ENCODE measurements at regions not wholly inside any gene's neighbourhood (a gene's known extent, or its start where the extent isn't known, plus 50 kb on each side); places are given as distances from the start of the nearest gene placed in this dataset.

- Histone ChIP-seq H3K4me1 (ENCODE audit: insufficient read depth, low read length) (no peaks in the 10 kb centered on the region), H3K36me3 (ENCODE audit: insufficient read depth, low read length) (no peaks in the 10 kb centered on the region), H3K4me2 (ENCODE audit: insufficient read depth, low read length) (no peak overlapping the region), H2AFZ (ENCODE audit: low read depth, low read length) (no peak overlapping the region), H4K20me1 (ENCODE audit: insufficient read depth, low read length) (no peaks in the 10 kb centered on the region), H3K27me3 (ENCODE audit: insufficient read depth, low read length, poor library complexity) (peaks cover 41% of the 10 kb centered on the region), H3K79me2 (ENCODE audit: insufficient read depth, low read length) (no peaks in the 10 kb centered on the region), H3K4me3 (ENCODE audit: low read depth in 1 of 2, low read length in 2 of 2) (no peak overlapping the region), H3K9me3 (ENCODE audit: insufficient read depth, low read length, severe bottlenecking) (no peaks in the 10 kb centered on the region), H3K27ac (ENCODE audit: low read length) (no peak overlapping the region), H3K9ac (ENCODE audit: low read depth, low read length) (no peak overlapping the region)
- ATAC-seq (ENCODE audit: insufficient read depth, low read depth) (no peak), DNase-seq (no peak)
- no peak for TF ChIP-seq CTCF (IDR thresholded peaks at IDR 0.05; ENCODE audit: borderline replicate concordance, extremely low read depth, low read length, poor library complexity, severe bottlenecking)
- no peak for TF ChIP-seq EZH2 (IDR thresholded peaks at IDR 0.05; ENCODE audit: borderline replicate concordance, low read depth, low read length, severe bottlenecking)
Observed at GRCh38 chr10:128697437-128697836, 571.2 kb upstream of the MKI67 start.

DNA sequence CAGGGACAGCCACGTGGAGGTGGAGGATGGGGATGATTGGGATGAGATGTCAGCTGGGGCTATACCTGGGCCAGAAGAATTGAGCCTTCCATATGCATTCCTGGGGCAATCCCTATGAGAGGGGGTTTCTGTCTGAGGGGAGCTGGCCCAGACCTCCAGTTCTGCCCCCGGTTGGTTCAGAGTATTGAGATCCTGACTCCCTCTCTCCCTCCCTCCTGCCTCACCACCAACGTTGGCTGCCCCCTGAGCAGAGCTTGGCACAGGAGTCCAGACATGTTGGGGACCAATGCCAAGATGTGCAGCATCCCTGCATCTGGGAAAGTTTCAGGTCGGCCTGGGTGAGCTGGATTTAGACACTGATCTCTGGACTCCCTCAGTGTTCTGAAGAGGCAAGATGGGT is 575.2 kb upstream of the MKI67 start:
- H3K27me3 ChIP-seq (ENCODE audit: insufficient read depth, low read length, poor library complexity), result peaks cover 29% of the 10 kb centered on the region
- no peaks in the 10 kb centered on the region for H3K36me3 ChIP-seq (ENCODE audit: insufficient read depth, low read length)
- H3K9ac ChIP-seq (ENCODE audit: low read depth, low read length), result no peak overlapping the region
- H4K20me1 ChIP-seq (ENCODE audit: insufficient read depth, low read length), result no peaks in the 10 kb centered on the region
- DNase-seq (no peak), ATAC-seq (ENCODE audit: insufficient read depth, low read depth) (no peak)
- no peaks in the 10 kb centered on the region for H3K4me1 ChIP-seq (ENCODE audit: insufficient read depth, low read length)
- H3K79me2 ChIP-seq (ENCODE audit: insufficient read depth, low read length), result no peaks in the 10 kb centered on the region
- no peaks in the 10 kb centered on the region for H3K9me3 ChIP-seq (ENCODE audit: insufficient read depth, low read length, severe bottlenecking)
- no peak overlapping the region for H3K4me2 ChIP-seq (ENCODE audit: insufficient read depth, low read length)
- H3K4me3 ChIP-seq (ENCODE audit: low read depth in 1 of 2, low read length in 2 of 2), result no peak overlapping the region
- TF ChIP-seq CTCF (IDR thresholded peaks at IDR 0.05; ENCODE audit: borderline replicate concordance, extremely low read depth, low read length, poor library complexity, severe bottlenecking), result no peak
- TF ChIP-seq EZH2 (IDR thresholded peaks at IDR 0.05; ENCODE audit: borderline replicate concordance, low read depth, low read length, severe bottlenecking), result no peak
- H3K27ac ChIP-seq (ENCODE audit: low read length), result no peak overlapping the region
- no peak overlapping the region for H2AFZ ChIP-seq (ENCODE audit: low read depth, low read length)

GRCh38 chr10:128701837-128702236 is 575.6 kb upstream of the MKI67 start:
- H3K9me3 ChIP-seq (ENCODE audit: insufficient read depth, low read length, severe bottlenecking), result no peaks in the 10 kb centered on the region
- no peak for TF ChIP-seq EZH2 (IDR thresholded peaks at IDR 0.05; ENCODE audit: borderline replicate concordance, low read depth, low read length, severe bottlenecking)
- TF ChIP-seq CTCF (IDR thresholded peaks at IDR 0.05; ENCODE audit: borderline replicate concordance, extremely low read depth, low read length, poor library complexity, severe bottlenecking), result no peak
- H2AFZ ChIP-seq (ENCODE audit: low read depth, low read length), result no peak overlapping the region
- H3K9ac ChIP-seq (ENCODE audit: low read depth, low read length), result no peak overlapping the region
- no peak overlapping the region for H3K27ac ChIP-seq (ENCODE audit: low read length)
- H3K79me2 ChIP-seq (ENCODE audit: insufficient read depth, low read length), result no peaks in the 10 kb centered on the region
- no peak overlapping the region for H3K4me3 ChIP-seq (ENCODE audit: low read depth in 1 of 2, low read length in 2 of 2)
- no peak for DNase-seq
- ATAC-seq (ENCODE audit: insufficient read depth, low read depth), result no peak
- peaks cover 29% of the 10 kb centered on the region for H3K27me3 ChIP-seq (ENCODE audit: insufficient read depth, low read length, poor library complexity)
- no peak overlapping the region for H3K4me2 ChIP-seq (ENCODE audit: insufficient read depth, low read length)
- no peaks in the 10 kb centered on the region for H4K20me1 ChIP-seq (ENCODE audit: insufficient read depth, low read length)
- no peaks in the 10 kb centered on the region for H3K4me1 ChIP-seq (ENCODE audit: insufficient read depth, low read length)
- no peaks in the 10 kb centered on the region for H3K36me3 ChIP-seq (ENCODE audit: insufficient read depth, low read length)

DNA sequence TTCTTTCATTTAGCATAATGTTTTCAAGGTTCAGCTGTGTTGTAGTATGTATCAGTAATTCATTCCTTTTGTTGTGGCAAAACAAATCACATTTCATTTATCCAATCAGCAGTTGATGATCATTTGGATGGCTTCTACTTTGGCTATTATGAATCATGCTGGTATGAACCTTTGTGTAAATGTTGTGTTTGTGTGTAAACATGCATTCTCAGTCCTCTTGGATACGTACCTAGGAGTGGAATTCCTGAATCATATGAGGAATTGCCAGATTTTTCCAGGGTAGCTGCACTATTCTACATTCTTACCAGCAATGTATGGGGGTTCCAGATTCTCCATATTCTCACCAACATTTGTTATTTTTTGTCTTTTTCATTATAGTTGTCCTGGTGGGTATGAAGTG is 578.5 kb upstream of the MKI67 start:
- no peak overlapping the region for H3K4me2 ChIP-seq (ENCODE audit: insufficient read depth, low read length)
- TF ChIP-seq CTCF (IDR thresholded peaks at IDR 0.05; ENCODE audit: borderline replicate concordance, extremely low read depth, low read length, poor library complexity, severe bottlenecking) (no peak), EZH2 (IDR thresholded peaks at IDR 0.05; ENCODE audit: borderline replicate concordance, low read depth, low read length, severe bottlenecking) (no peak)
- H3K4me3 ChIP-seq (ENCODE audit: low read depth in 1 of 2, low read length in 2 of 2), result no peak overlapping the region
- H3K27me3 ChIP-seq (ENCODE audit: insufficient read depth, low read length, poor library complexity), result peaks cover 17% of the 10 kb centered on the region
- H3K27ac ChIP-seq (ENCODE audit: low read length), result no peak overlapping the region
- no peak for DNase-seq
- H2AFZ ChIP-seq (ENCODE audit: low read depth, low read length), result no peak overlapping the region
- no peak for ATAC-seq (ENCODE audit: insufficient read depth, low read depth)
- no peaks in the 10 kb centered on the region for H3K9me3 ChIP-seq (ENCODE audit: insufficient read depth, low read length, severe bottlenecking)
- no peak overlapping the region for H3K9ac ChIP-seq (ENCODE audit: low read depth, low read length)
- H3K79me2 ChIP-seq (ENCODE audit: insufficient read depth, low read length), result no peaks in the 10 kb centered on the region
- H3K4me1 ChIP-seq (ENCODE audit: insufficient read depth, low read length), result no peaks in the 10 kb centered on the region
- no peaks in the 10 kb centered on the region for H4K20me1 ChIP-seq (ENCODE audit: insufficient read depth, low read length)
- H3K36me3 ChIP-seq (ENCODE audit: insufficient read depth, low read length), result no peaks in the 10 kb centered on the region
